ENCODE measurements at regions not wholly inside any gene's neighbourhood (a gene's known extent, or its start where the extent isn't known, plus 50 kb on each side); places are given as distances from the start of the nearest gene placed in this dataset.
"Not testable (repeated sequence)": the region's sequence is repeated elsewhere in the genome, so short reads cannot be mapped to it uniquely, and the experiment has no call there.

DNA sequence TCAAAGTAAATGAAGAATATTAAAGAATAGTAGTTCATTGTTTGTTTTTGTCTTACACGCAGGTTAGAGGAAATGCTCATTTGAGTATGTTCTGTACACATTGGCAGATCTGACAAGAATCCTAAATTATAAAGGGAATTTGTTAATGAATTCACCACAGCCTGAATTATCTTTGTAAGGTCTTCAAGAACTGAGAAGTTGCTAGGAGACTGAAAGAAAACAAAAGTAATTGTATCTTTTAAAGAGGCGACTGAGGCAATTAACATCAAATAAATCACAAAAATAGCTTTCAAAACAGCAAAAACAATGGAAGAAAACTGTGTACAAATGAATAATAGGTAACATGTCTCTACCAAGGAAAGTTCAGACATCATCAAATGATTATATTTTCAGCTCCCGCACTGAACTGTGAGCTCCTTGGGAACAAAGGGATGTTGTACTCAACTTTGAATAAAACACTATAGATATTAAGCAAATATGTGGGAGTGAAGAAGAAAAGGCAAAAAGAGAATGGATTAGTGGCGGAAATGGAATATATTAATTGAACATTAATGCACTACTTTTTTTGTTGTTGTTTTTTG, 51.7 kb upstream of the ATIC start:
- no peak for DNase-seq

DNA sequence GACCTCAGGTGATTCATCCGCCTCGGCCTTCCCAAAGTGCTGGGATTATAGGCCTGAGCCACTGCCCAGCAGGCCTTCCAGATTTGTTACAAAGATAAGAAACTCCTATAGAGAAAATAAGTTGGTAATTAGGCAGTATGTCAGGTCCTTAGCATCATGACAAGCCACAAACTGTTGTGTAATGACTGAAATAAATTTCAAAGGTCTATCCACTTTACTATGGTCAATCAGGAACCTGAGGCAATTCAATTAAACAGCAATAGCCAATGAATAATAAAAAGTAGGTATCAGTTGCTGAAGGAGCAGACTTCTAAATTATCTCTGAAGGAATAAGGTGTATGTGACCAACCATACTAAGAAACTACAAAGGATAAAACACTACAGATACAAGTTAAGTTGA, 62.4 kb upstream of the ATIC start:
- DNase-seq: no peak

DNA sequence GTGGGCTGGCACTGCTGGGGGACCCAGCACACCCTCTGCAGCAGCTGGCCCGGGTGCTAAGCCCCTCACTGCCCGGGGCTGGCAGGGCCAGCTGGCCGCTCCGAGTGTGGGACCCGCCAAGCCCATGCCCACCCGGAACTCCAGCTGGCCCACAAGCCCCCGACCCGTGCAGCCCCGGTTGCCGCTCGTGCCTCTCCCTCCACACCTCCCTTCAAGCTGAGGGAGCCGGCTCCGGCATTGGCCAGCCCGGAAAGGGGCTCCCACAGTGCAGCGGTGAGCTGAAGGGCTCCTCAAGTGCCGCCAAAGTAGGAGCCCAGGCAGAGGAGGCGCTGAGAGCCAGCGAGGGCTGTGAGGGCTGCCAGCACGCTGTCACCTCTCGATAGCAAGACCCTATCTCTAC, 65.9 kb upstream of the ATIC start:
- not testable (repeated sequence) for DNase-seq

DNA sequence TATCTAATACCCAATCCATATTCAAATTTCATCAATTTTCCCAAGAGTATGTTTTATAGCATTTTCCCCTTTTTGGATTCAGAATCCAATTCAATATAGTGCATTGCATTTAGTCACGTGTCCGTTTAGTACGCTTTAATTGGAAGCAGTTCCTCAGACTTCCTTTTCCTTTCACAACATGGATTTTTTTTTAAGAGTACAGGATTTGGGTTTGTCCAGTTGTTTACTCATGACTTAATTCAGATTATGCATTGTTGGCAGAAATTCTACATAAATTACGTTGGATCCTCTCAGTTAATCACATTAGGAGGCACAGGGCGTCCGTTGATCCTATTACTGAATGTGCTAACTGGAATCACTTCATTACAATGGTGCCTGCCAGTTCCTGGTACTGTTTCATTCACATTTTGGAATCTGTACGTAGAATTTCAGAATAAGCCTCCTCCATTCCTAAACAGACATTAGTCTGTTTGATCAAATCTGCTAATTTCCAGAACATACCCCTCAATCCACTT, 70.0 kb upstream of the ATIC start:
- no peak for DNase-seq

DNA sequence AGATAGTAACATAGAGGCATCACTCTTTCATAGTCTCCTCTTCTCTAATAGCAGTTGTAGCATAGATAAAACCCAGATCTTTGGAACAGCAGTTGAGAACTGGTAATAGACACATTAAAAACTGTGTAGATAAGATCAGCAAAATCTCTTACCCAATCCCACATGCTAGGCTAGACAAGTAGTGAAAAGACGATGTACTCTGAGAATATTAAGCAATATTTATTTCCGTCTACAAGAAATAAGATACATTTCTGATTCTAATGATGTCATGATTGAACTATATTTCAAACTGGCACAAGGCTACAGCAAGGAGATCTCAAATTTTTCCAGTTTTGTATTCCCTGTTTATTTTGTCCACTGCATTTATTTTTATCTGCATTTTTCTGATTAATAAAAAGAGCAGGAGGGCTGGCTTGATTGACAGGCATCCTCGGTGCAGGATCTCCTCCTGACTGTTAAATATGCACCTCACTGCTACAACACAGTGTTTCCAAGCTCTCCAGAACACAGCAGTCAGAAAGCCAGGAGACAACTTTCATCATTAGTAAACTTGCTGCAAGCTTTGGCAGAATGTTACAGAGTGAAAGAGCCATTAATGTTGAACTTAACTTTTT, 73.3 kb upstream of the ATIC start:
- peak; percentile 4 for DNase-seq

DNA sequence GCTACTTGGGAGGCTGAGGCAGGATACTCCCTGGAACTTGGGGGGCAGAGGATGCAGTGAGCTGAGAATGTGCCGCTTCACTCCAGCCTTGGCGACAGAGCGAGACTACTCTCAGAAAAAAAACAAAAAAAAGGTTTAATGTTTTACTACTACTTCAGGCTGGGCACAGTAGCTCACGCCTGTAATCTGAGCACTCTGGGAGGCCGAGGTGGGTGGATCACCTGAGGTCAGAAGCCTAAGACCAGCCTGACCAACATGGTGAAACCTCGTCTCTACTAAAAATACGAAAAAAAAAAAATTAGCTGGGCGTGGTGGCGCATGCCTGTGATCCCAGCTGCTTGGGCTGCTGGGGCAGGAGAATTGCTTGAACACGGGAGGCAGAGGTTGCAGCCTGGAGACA, 75.7 kb upstream of the ATIC start:
- DNase-seq: no peak

DNA sequence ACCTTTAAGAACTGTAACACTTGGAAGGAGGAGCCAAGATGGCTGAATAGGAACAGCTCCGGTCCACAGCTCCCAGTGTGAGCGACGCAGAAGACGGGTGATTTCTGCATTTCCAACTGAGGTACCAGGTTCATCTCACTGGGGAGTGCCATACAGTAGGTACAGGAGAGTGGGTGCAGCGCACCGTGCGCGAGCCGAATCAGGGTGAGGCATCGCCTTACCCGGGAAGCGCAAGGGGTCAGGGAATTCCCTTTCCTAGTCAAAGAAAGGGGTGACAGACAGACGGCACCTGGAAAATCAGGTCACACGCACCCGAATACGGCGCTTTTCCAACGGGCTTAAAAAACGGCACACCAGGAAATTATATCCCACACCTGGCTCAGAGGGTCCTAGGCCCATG, 81.8 kb upstream of the ABCA12 start:
- not testable (repeated sequence) for DNase-seq

DNA sequence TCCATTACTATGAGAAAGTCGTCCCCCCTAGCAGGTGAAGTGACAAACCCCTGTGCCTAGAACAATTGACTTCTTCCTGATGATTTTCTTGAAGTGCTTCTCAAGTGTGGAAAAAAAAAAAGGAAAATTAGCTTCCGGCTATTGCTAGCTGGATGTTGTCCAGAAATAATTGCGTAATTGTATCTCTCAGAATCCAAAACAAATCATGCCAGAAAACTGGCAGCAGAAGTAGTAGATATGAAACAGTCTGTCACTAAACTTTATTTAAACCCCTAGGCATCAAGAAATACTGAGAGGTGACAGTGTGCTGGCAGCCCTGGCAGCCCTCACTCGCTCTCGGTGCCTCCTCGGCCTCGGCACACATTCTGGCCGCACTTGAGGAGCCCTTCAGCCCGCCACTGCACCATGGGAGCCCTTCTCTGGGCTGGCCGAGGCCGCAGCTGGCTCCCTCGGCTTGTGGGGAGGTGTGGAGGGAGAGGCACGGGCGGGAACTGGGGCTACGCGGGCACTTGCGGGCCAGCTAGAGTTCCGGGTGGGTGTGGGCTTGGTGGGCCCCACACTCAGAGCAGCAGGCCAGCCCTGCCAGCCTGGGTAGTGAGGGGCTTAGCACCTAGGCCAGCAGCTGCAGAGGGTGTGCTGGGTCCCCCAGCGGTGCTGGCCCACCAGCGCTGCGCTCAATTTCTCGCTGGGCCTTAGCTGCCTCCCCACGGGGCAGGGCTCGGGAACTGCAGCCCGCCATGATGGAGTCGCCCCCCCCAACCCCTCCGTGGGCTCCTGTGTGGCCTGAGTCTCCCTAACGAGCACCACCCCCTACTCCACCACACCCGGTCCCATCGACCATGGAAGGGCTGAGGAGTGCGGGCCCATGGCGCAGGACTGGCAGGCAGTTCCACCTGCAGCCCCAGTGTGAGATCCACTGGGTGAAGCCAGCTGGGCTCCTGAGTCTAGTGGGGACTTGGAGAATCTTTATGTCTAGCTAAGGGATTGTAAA, 80.5 kb upstream of the ABCA12 start:
- DNase-seq: no peak

DNA sequence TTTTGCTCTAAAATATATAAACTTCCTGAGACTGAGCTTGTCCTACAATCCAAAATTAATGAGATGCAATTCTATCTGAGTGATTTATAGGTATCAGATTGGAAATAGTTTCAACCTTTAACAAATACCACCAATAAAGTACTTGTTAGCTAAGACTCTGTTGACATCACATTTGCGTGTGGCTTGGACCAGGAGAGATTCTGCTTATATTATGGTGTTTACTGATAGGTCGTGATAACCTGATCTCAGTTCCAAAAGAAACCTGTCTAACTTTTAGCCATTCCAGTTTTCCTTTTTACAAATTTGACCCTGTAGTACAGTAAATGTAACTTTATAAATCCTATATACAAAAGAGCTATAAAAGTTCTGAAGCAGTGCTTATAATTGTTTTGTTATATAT, 78.4 kb upstream of the ABCA12 start:
- no peak for DNase-seq

DNA sequence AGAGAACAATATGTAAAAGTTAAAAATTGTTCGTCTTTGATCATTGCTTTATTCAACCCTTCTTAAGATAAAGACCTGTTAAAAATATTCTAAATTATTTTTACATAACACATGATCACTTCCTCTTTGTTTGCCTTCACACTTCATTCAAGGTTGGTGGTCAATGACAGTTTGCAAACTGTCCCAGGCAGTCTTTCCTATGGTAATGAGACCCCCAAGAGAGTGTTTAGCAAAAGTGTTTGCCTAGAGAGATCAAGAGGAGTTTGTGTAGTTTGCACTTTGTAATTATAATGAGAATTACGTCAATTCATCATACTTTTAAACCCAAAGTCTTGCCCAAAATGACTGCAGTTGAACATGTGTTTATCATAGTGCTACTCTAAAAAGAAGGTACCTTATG, 77.2 kb upstream of the ABCA12 start:
- DNase-seq: no peak

DNA sequence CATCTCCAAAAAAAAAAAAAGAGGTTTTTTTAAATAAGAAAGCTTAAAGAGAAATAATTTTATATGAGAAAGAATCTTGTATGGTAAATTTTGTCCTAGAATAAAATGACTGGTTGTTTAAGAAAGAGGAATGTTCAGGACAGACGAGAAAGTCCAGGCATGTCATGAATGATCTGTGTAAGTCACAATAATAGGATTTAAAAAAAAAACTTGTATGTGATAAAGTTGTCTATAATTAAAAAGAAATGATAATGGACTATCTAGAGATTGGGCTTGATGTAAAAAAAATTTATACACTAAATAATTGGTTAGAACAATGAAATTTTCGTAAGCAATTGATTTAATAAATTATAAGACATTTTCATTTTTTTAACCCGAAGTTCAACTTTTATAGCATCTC, 71.7 kb upstream of the ABCA12 start:
- DNase-seq: no peak

DNA sequence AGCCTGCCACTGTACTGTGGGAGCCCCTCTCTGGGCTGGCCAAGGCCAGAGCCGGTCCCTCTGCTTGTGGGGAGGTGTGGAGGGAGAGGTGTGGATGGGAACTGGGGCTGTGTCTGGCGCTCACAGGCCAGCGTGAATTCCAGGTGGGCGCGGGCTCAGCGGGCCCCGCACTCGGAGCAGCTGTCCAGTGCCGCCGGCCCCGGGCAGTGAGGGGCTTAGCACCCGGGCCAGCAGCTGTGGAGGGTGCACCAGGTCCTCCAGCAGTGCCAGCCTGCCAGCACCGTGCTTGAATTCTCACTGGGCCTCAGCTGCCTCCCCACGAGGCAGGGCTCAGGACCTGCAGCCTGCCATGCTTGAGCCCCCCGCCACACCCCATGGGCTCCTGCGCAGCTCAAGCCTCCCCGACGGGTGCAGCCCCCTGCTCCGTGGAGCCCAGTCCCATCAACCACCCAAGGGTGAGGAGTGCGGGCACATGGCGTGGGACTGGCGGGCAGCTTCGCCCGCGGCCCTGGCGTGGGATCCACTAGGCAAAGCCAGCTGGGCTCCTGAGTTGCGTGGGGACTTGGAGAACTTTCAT, 69.5 kb upstream of the ABCA12 start:
- no peak for DNase-seq

DNA sequence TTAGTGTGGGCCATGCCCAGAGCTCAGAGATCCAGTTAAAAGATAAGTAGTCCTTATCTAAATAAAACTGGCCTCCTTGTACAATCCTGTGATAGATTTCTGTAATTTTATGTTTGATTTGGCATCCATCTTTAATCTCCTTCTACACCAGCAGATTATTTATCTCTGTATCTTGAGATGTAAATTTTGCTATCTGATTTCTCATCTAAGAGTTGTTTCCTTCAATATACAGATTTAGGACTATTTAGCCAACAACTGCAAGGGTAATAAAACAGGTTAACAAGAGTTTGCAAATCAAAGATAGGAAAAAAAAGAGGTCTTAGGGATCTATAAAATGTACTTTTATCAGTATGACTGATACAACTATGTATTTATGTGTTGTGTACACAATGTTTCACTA, 68.6 kb upstream of the ABCA12 start:
- no peak for DNase-seq

DNA sequence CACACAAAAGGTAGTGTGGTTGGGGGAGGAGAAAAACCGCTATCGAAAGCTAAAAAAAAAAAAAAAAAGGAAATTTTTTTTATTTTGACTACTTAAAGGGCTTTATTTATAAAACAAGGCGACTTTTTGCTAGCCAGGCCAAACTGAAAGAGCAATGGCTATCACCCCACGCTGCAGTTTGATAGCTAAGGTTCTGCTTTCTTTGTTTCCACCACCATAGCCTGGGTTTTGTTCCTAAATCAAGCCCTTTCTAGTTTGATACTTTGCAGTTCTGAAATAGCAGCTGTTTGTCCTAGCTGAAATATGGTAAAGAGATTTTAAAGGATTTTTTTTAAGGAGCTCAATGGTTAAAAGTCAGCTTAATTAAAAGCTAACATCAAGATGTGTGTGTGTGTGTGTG, 67.4 kb upstream of the ABCA12 start:
- no peak for DNase-seq

DNA sequence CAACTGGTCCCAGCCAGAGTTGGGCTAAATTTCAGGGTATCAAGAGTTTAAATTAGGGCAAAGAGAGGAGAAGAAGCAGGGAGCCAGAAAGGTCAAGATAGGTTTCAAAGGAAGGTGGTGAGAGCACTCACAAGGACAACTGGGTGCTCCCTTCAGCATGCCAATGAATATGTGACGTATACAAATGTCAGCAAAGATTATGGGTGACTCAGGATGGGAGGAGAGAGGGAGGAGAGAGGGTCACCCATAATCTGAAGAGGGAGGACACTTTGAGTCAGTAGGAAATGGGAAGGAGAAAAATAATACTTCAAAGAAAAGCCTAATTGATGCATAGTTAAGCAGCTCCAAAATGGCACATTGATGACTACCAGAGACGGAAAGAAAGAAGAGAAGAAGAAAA, 53.1 kb upstream of the ABCA12 start:
- DNase-seq: no peak

DNA sequence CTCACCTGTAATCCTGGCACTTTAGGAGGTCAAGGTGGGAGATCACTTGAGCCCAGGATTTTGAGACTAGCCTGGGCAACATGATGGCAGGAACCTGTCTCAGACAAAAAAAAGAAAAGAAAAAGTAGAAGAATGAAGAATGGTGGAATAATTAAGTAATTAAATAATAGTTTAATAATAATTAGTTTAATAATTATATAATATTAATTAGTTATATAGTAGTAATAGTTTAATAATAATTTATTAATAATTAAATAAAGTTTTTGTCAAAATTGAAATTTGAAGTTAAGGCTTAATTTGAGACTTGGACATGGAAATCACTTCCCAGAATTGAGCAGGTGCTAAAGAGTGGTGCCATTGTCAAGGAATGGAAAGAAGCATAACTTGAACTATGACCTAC, 52.2 kb upstream of the ABCA12 start:
- DNase-seq: no peak

DNA sequence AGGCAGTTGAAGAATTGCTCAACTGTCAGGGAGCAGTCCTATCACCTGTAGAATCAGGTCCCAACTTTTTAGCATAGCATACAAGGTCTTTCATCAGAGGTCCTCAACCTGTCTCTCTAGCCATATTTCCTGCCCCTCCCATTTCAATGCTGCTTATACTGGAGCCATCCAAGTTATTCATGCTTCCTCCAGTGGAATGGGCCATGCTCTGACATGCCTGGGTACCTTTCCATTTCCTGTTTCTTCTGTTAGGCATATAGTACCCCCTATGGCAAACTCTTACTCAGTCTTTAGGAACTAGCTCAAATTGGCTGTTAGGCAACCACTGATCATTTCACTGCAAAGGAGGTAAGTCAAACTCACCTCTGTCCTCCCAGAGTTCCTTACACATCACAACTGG, 51.0 kb upstream of the ABCA12 start:
- no peak for DNase-seq
